Keratinocyte (primary cell): ENCODE measurements at regions not wholly inside any gene's neighbourhood (a gene's known extent, or its start where the extent isn't known, plus 50 kb on each side); places are given as distances from the start of the nearest gene placed in this dataset.

Experiments
- DNase-seq: peaks from one replicate; pipeline ENCODE4 v3.0.0-alpha.2; 2011; ENCODE audit warnings: low read depth, missing footprints, low spot score
- FAIRE-seq: peaks from 2 replicates; lab custom pipeline; 2011; peaks lifted over from hg19 to GRCh38; lab: Jason Lieb, UNC
- H2AFZ ChIP-seq: 2 replicates; pipeline ENCODE4 v1.6.0; 2012; ENCODE audit warnings: low read length, control low read depth, inconsistent platforms; ENCODE audit not compliant: control insufficient read depth
- H3K27ac ChIP-seq: 2 replicates; pipeline ENCODE4 v1.5.1; 2011; ENCODE audit warnings: low read length; ENCODE audit not compliant: control insufficient read depth, insufficient read depth
- H3K27me3 ChIP-seq: 3 replicates; pipeline ENCODE4 v1.6.0; 2011; ENCODE audit warnings: low read length; ENCODE audit not compliant: control insufficient read depth, insufficient read depth; ENCODE audit errors: extremely low read depth
- H3K36me3 ChIP-seq, 2 experiments: 2 replicates in 1 of 2; 3 replicates in 1 of 2; pipeline ENCODE4 v1.5.1; 2011; ENCODE audit warnings: low read length in 2 of 2, mild to moderate bottlenecking in 1 of 2; ENCODE audit not compliant: control insufficient read depth in 2 of 2, insufficient read depth in 2 of 2; ENCODE audit errors: extremely low read depth in 1 of 2
- H3K4me1 ChIP-seq: 3 replicates; pipeline ENCODE4 v1.5.1; 2011; ENCODE audit warnings: low read length; ENCODE audit not compliant: control insufficient read depth, insufficient read depth; ENCODE audit errors: extremely low read depth
- H3K4me2 ChIP-seq: 3 replicates; pipeline ENCODE4 v1.6.0; 2011; ENCODE audit warnings: low read depth, low read length; ENCODE audit not compliant: control insufficient read depth, insufficient read depth; ENCODE audit errors: extremely low read depth
- H3K4me3 ChIP-seq, 3 experiments: fragments of 200-600 bp in 1 of 3; sonication (generic) in 1 of 3; 2 replicates in 2 of 3; 3 replicates in 1 of 3; pipeline ENCODE4 v1.5.1; 2011 to 2016; ENCODE audit warnings: low read length in 3 of 3, mild to moderate bottlenecking in 3 of 3, control low read depth in 2 of 3, inconsistent platforms in 1 of 3, low read depth in 1 of 3, mixed read lengths in 1 of 3, mixed run types in 1 of 3, moderate library complexity in 1 of 3; ENCODE audit not compliant: control insufficient read depth in 2 of 3, insufficient read depth in 2 of 3; ENCODE audit errors: extremely low read depth in 1 of 3
- H3K79me2 ChIP-seq: 2 replicates; pipeline ENCODE4 v1.6.0; 2012; ENCODE audit warnings: low read length; ENCODE audit not compliant: control insufficient read depth, insufficient read depth
- H3K9ac ChIP-seq: 3 replicates; pipeline ENCODE4 v1.6.0; 2011; ENCODE audit warnings: low read length; ENCODE audit not compliant: control insufficient read depth, insufficient read depth; ENCODE audit errors: extremely low read depth
- H3K9me1 ChIP-seq: 3 replicates; pipeline ENCODE4 v1.6.0; 2011; ENCODE audit warnings: low read length; ENCODE audit not compliant: control insufficient read depth, insufficient read depth; ENCODE audit errors: extremely low read depth
- H3K9me3 ChIP-seq: 2 replicates; pipeline ENCODE4 v1.5.1; 2012; ENCODE audit warnings: low read depth, low read length; ENCODE audit not compliant: control insufficient read depth
- H4K20me1 ChIP-seq: 3 replicates; pipeline ENCODE4 v1.6.0; 2011; ENCODE audit warnings: low read length; ENCODE audit not compliant: control insufficient read depth, insufficient read depth; ENCODE audit errors: extremely low read depth
- EZH2 ChIP-seq: IDR thresholded peaks from one replicate; pipeline ENCODE4 v1.6.1; 2012; ENCODE audit warnings: inconsistent platforms, mild to moderate bottlenecking, low read length, moderate library complexity
- dilution Hi-C: fragments of 300-500 bp; cut with MboI; formaldehyde crosslinking; loops from one replicate; pipeline ENCODE4 v1.7.0; 2020; ENCODE audit warnings: low sequenced_read_pairs; ENCODE audit not compliant: extremely low pct_ligation_motif_present
- TF ChIP-seq, protein P1 (sequence below), 3 experiments: IDR thresholded peaks in 1 of 3; conservative IDR thresholded peaks in 1 of 3; optimal IDR thresholded peaks in 1 of 3; 2 replicates in 2 of 3; 3 replicates in 1 of 3; pipeline versions ENCODE3 to v1.5.1; 2011; ENCODE audit warnings: low read length in 3 of 3, mild to moderate bottlenecking in 3 of 3, moderate library complexity in 2 of 3, control low read depth in 1 of 3, inconsistent platforms in 1 of 3; ENCODE audit not compliant: insufficient read depth in 2 of 3; ENCODE audit errors: extremely low read depth in 1 of 3

DNA sequence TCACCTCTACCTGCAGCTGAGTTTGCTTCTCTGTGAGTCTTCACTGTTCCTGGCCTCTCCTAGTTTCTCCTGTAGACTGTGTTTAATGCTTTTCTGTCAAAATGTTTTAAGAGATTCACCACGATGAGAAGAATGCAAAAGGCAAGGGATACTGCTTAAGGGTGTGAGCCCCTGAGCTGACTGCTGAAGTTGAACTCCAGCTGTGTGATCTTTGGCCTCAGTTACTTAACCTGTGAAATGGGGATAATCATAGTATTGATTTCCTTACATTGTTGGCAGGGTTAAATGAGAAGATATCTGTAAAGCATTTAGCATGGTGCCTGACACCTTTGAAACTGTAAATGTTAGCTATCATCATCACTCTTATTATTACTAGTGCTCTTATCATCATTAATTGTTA, 230.2 kb upstream of the MYLIP start:
- TF ChIP-seq, protein P1, sequence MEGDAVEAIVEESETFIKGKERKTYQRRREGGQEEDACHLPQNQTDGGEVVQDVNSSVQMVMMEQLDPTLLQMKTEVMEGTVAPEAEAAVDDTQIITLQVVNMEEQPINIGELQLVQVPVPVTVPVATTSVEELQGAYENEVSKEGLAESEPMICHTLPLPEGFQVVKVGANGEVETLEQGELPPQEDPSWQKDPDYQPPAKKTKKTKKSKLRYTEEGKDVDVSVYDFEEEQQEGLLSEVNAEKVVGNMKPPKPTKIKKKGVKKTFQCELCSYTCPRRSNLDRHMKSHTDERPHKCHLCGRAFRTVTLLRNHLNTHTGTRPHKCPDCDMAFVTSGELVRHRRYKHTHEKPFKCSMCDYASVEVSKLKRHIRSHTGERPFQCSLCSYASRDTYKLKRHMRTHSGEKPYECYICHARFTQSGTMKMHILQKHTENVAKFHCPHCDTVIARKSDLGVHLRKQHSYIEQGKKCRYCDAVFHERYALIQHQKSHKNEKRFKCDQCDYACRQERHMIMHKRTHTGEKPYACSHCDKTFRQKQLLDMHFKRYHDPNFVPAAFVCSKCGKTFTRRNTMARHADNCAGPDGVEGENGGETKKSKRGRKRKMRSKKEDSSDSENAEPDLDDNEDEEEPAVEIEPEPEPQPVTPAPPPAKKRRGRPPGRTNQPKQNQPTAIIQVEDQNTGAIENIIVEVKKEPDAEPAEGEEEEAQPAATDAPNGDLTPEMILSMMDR (optimal IDR thresholded peaks at IDR 0.05 in 1 of 3, IDR thresholded peaks at IDR 0.05 in 1 of 3, conservative IDR thresholded peaks at IDR 0.05 in 1 of 3; ENCODE audit: extremely low read depth in 1 of 3, insufficient read depth in 2 of 3, low read length in 3 of 3), result no peak
- TF ChIP-seq EZH2, result no peak
- dilution Hi-C loops, result no loop called here
- no peak for FAIRE-seq

DNA sequence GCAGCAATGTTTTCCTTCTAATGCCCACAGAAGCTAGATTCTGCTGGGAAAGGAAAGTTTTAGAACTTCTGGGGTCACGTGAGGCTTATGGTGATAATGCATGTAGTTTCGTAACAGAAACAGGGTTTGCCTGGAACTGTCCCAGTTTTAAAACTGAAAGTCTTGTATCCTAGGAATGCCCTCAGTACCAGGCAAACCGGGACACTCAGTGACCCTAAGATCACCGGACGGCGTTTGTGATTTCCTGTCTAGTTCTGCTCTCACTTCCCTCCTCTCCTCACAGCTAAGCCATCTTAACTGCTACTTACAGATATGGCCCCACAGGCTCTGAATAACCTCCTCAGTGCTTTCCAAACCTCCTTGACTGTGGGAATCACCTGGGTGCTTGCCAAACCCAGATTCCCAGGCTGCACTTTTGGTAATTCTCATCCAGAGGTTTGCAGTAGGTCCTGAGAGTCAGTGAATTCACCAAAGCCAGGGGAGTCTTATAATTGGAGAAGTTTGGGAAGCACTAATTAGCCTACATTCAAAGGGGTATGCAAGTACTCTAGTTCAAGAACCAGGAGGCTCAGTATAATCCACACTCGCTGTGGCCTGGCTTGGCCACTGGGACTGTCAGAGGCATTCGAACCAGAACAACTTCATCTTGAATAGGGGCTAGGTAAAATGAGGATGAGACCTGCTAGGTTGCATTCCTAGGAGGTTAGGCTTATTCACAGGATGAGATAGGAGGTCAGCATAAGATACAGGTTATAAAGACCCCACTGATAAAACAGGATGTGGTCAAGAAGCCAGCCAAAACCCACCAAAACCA, 231.6 kb upstream of the MYLIP start:
- no peaks in the 10 kb centered on the region for H4K20me1 ChIP-seq
- H3K4me2 ChIP-seq, result no peak overlapping the region
- no peaks in the 10 kb centered on the region for H3K9me3 ChIP-seq
- peak overlapping the region; percentile 59 for H2AFZ ChIP-seq
- no peaks in the 10 kb centered on the region for H3K27me3 ChIP-seq
- H3K79me2 ChIP-seq, result no peaks in the 10 kb centered on the region
- peaks cover 25% of the 10 kb centered on the region for H3K4me1 ChIP-seq
- FAIRE-seq (no peak), DNase-seq (no peak)
- dilution Hi-C loops, result no loop called here
- H3K9me1 ChIP-seq, result no peaks in the 10 kb centered on the region
- no peaks in the 10 kb centered on the region for H3K36me3 ChIP-seq
- H3K4me3 ChIP-seq, result no peak overlapping the region
- TF ChIP-seq, protein P1 (optimal IDR thresholded peaks at IDR 0.05 in 1 of 3, IDR thresholded peaks at IDR 0.05 in 1 of 3, conservative IDR thresholded peaks at IDR 0.05 in 1 of 3; ENCODE audit: extremely low read depth in 1 of 3, insufficient read depth in 2 of 3, low read length in 3 of 3), result no peak
- TF ChIP-seq EZH2, result no peak
- no peak overlapping the region for H3K9ac ChIP-seq
- H3K27ac ChIP-seq, result no peak overlapping the region

More for the DNA sequence above, 230.2 kb upstream of the MYLIP start:
- Histone ChIP-seq H3K36me3 (no peaks in the 10 kb centered on the region), H3K4me2 (no peak overlapping the region), H3K9me3 (no peaks in the 10 kb centered on the region), H4K20me1 (no peaks in the 10 kb centered on the region), H3K9ac (no peak overlapping the region), H2AFZ (no peak overlapping the region), H3K79me2 (no peaks in the 10 kb centered on the region), H3K27me3 (no peaks in the 10 kb centered on the region), H3K9me1 (no peaks in the 10 kb centered on the region), H3K27ac (no peak overlapping the region), H3K4me3 (no peak overlapping the region), H3K4me1 (peaks cover 25% of the 10 kb centered on the region)
- DNase-seq, result no peak
